ENCODE measurements at regions not wholly inside any gene's neighbourhood (a gene's known extent, or its start where the extent isn't known, plus 50 kb on each side); places are given as distances from the start of the nearest gene placed in this dataset.

DNA sequence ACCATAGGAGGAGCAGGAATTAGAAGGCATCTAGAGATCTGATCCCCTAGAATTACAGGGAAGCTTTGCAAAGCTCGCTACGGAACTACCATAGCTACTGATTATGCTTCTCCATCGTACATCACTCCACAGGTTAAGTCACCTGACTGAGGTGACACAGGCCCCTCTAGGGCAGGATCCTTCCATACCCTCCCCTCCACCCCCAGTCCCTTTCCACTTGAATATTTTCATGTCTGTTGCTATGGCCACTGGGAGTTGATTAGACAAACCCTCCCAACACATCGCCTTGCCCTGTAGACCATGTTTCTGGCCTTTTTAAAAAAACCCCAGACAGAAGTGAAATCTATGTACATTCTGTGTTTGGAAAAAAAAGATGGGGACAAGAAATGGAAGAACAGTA, 287.1 kb downstream of the SOX9 start:
- H3K36me3 ChIP-seq (ENCODE audit: insufficient read depth), result no peaks in the 10 kb centered on the region
- H3K4me3 ChIP-seq, result no peak overlapping the region
- H3K27ac ChIP-seq (ENCODE audit: low read depth), result no peak overlapping the region
- TF ChIP-seq, protein P1, sequence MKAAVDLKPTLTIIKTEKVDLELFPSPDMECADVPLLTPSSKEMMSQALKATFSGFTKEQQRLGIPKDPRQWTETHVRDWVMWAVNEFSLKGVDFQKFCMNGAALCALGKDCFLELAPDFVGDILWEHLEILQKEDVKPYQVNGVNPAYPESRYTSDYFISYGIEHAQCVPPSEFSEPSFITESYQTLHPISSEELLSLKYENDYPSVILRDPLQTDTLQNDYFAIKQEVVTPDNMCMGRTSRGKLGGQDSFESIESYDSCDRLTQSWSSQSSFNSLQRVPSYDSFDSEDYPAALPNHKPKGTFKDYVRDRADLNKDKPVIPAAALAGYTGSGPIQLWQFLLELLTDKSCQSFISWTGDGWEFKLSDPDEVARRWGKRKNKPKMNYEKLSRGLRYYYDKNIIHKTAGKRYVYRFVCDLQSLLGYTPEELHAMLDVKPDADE (IDR thresholded peaks at IDR 0.05), result no peak
- TF ChIP-seq, protein P2, sequence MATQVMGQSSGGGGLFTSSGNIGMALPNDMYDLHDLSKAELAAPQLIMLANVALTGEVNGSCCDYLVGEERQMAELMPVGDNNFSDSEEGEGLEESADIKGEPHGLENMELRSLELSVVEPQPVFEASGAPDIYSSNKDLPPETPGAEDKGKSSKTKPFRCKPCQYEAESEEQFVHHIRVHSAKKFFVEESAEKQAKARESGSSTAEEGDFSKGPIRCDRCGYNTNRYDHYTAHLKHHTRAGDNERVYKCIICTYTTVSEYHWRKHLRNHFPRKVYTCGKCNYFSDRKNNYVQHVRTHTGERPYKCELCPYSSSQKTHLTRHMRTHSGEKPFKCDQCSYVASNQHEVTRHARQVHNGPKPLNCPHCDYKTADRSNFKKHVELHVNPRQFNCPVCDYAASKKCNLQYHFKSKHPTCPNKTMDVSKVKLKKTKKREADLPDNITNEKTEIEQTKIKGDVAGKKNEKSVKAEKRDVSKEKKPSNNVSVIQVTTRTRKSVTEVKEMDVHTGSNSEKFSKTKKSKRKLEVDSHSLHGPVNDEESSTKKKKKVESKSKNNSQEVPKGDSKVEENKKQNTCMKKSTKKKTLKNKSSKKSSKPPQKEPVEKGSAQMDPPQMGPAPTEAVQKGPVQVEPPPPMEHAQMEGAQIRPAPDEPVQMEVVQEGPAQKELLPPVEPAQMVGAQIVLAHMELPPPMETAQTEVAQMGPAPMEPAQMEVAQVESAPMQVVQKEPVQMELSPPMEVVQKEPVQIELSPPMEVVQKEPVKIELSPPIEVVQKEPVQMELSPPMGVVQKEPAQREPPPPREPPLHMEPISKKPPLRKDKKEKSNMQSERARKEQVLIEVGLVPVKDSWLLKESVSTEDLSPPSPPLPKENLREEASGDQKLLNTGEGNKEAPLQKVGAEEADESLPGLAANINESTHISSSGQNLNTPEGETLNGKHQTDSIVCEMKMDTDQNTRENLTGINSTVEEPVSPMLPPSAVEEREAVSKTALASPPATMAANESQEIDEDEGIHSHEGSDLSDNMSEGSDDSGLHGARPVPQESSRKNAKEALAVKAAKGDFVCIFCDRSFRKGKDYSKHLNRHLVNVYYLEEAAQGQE (IDR thresholded peaks at IDR 0.05; ENCODE audit: unreplicated experiment), result no peak
- TF ChIP-seq, protein P3, sequence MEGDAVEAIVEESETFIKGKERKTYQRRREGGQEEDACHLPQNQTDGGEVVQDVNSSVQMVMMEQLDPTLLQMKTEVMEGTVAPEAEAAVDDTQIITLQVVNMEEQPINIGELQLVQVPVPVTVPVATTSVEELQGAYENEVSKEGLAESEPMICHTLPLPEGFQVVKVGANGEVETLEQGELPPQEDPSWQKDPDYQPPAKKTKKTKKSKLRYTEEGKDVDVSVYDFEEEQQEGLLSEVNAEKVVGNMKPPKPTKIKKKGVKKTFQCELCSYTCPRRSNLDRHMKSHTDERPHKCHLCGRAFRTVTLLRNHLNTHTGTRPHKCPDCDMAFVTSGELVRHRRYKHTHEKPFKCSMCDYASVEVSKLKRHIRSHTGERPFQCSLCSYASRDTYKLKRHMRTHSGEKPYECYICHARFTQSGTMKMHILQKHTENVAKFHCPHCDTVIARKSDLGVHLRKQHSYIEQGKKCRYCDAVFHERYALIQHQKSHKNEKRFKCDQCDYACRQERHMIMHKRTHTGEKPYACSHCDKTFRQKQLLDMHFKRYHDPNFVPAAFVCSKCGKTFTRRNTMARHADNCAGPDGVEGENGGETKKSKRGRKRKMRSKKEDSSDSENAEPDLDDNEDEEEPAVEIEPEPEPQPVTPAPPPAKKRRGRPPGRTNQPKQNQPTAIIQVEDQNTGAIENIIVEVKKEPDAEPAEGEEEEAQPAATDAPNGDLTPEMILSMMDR (conservative IDR thresholded peaks at IDR 0.05; ENCODE audit: low read depth in 2 of 2), result no peak
- TF ChIP-seq ZNF114 (CRISPR knock-in tag; IDR thresholded peaks at IDR 0.05) (no peak), EZH2phosphoT487 (IDR thresholded peaks at IDR 0.05; ENCODE audit: unreplicated experiment) (no peak)
- H3K4me1 ChIP-seq (ENCODE audit: insufficient read depth), result no peaks in the 10 kb centered on the region
- H3K36me3 Mint-ChIP-seq (ENCODE audit: low read depth), result 0 out of 3 replicates have a peak, but pooled peaks cover 3% of the 10 kb centered on the region
- H3K4me3 Mint-ChIP-seq, result no peak overlapping the region
- H3K79me2 ChIP-seq (replicated peaks; ENCODE audit: insufficient read depth), result no peaks in the 10 kb centered on the region
- H3K4me1 Mint-ChIP-seq, result peaks cover 19% of the 10 kb centered on the region
- H3K9me2 ChIP-seq (ENCODE audit: insufficient read depth), result 0 out of 2 replicates have a peak, but pooled peaks cover 3% of the 10 kb centered on the region
- no peak overlapping the region for H2AFZ ChIP-seq
- no peak for DNase-seq (ENCODE audit: low spot score)
- peaks cover 24% of the 10 kb centered on the region for H3K27me3 ChIP-seq (ENCODE audit: insufficient read depth)
- no peak for ATAC-seq
- no peaks in the 10 kb centered on the region for H3F3A ChIP-seq (replicated peaks; ENCODE audit: low read depth)
- H4K20me1 ChIP-seq (replicated peaks; ENCODE audit: insufficient read depth), result no peaks in the 10 kb centered on the region
- no peak overlapping the region for H3K4me2 ChIP-seq
- no peaks in the 10 kb centered on the region; the same call in 2 of the 3 replicates for H3K9me3 Mint-ChIP-seq
- H3K27ac Mint-ChIP-seq, result no peak overlapping the region
- peaks cover 52% of the 10 kb centered on the region for H3K27me3 Mint-ChIP-seq (ENCODE audit: insufficient read depth, low read depth, poor library complexity)

DNA sequence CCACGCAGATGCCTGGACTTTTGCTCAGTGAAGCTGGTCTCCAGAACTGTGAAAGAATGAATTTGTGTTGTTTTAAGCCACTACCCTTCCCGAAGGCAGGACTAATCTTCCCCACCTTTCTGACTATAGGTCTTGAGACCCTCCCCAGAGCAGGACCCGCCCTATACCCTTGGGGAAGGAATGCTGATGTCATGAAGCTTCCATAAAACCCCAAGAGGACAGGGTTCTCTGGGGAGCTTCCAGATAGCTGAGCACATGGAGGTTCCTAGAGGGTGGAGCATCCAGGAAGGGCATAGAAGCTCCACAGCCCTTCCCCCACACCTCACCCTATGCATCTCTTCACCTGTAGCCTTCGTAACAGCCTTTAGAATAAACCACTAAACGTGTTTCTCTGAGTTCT, 287.8 kb downstream of the SOX9 start:
- Mint-ChIP-seq H3K27me3 (ENCODE audit: insufficient read depth, low read depth, poor library complexity) (peaks cover 54% of the 10 kb centered on the region), H3K4me1 (peaks cover 19% of the 10 kb centered on the region), H3K27ac (no peak overlapping the region), H3K36me3 (ENCODE audit: low read depth) (0 out of 3 replicates have a peak, but pooled peaks cover 3% of the 10 kb centered on the region), H3K9me3 (no peaks in the 10 kb centered on the region; the same call in 2 of the 3 replicates), H3K4me3 (no peak overlapping the region)
- Histone ChIP-seq H3K4me3 (no peak overlapping the region), H4K20me1 (replicated peaks; ENCODE audit: insufficient read depth) (no peaks in the 10 kb centered on the region), H3K27ac (ENCODE audit: low read depth) (no peak overlapping the region), H3K27me3 (ENCODE audit: insufficient read depth) (peaks cover 24% of the 10 kb centered on the region), H3K9me2 (ENCODE audit: insufficient read depth) (0 out of 2 replicates have a peak, but pooled peaks cover 3% of the 10 kb centered on the region), H3K79me2 (replicated peaks; ENCODE audit: insufficient read depth) (no peaks in the 10 kb centered on the region), H3K36me3 (ENCODE audit: insufficient read depth) (no peaks in the 10 kb centered on the region), H3K4me1 (ENCODE audit: insufficient read depth) (no peaks in the 10 kb centered on the region), H2AFZ (no peak overlapping the region), H3F3A (replicated peaks; ENCODE audit: low read depth) (no peaks in the 10 kb centered on the region), H3K4me2 (no peak overlapping the region)
- ATAC-seq (no peak), DNase-seq (ENCODE audit: low spot score) (no peak)
- TF ChIP-seq NANOG (IDR thresholded peaks at IDR 0.05; ENCODE audit: borderline replicate concordance), result no peak

All from GM23338 (cell line).